GM12878 (cell line): ENCODE measurements at regions not wholly inside any gene's neighbourhood (a gene's known extent, or its start where the extent isn't known, plus 50 kb on each side); places are given as distances from the start of the nearest gene placed in this dataset.

ENCODE experiments used
- ATAC-seq: fragments of 200-7000 bp; cut with Tn5 transposase; 3 replicates; pipeline ENCODE4 v1.9.1; 2020; ENCODE audit warnings: mild to moderate bottlenecking, moderate library complexity
- BruUV-seq: library from RNA; stranded (reverse); fragments of 400-500 nt; replicated peaks from 2 replicates; lab custom pipeline; 2021; lab: Mats Ljungman, UMichigan
- CTCF ChIA-PET: fragments of 300-600 bp; sonication (Branson Sonifier 250); formaldehyde crosslinking; extraction: SDS; loops from one replicate; lab custom pipeline; 2021; ENCODE audit warnings: inconsistent platforms; lab: Yijun Ruan, JAX
- POLR2A ChIA-PET: fragments of 350-600 bp; formaldehyde crosslinking; extraction: SDS; loops from one replicate; lab custom pipeline; 2021; ENCODE audit warnings: inconsistent platforms; lab: Charles Lee
- RAD21 ChIA-PET: fragments of 300-600 bp; sonication (Branson Sonifier 250); formaldehyde crosslinking; loops from one replicate; lab custom pipeline; 2023; ENCODE audit warnings: antibody characterized with exemption; ENCODE audit not compliant: unreplicated experiment; lab: Charles Lee
- SMC1A ChIA-PET: fragments of 300-600 bp; sonication (Branson Sonifier 250); formaldehyde crosslinking; loops from one replicate; lab custom pipeline; 2023; ENCODE audit not compliant: unreplicated experiment, uncharacterized antibody; lab: Charles Lee
- DNase-seq: peaks from one replicate; pipeline ENCODE4 v3.0.0-alpha.2; 2011; ENCODE audit warnings: low read depth, low spot score
- FAIRE-seq: peaks from 3 replicates; lab custom pipeline; 2011; peaks lifted over from hg19 to GRCh38; lab: Jason Lieb, UNC
- H2AFZ ChIP-seq: 2 replicates; pipeline ENCODE4 v1.6.0; 2011; ENCODE audit warnings: low read depth, low read length, control low read depth; ENCODE audit not compliant: control insufficient read depth
- H3K27ac ChIP-seq: 2 replicates; pipeline ENCODE4 v1.5.1; 2011; ENCODE audit warnings: control low read depth; ENCODE audit not compliant: control insufficient read depth, insufficient read depth
- H3K27me3 ChIP-seq, 2 experiments: replicated peaks in 1 of 2; 2 replicates each; pipeline versions ENCODE4 v1.6.0 to v1.6.1; 2011; ENCODE audit warnings: low read length in 1 of 2; ENCODE audit not compliant: control insufficient read depth in 2 of 2, insufficient read depth in 2 of 2
- H3K36me3 ChIP-seq, 2 experiments: 2 replicates each; pipeline ENCODE4 v1.5.1; 2011; ENCODE audit warnings: low read length in 1 of 2; ENCODE audit not compliant: control insufficient read depth in 2 of 2, insufficient read depth in 2 of 2
- H3K4me1 ChIP-seq: 2 replicates; pipeline ENCODE4 v1.6.1; 2011; ENCODE audit warnings: mild to moderate bottlenecking, low read length, moderate library complexity, mixed read lengths; ENCODE audit not compliant: control insufficient read depth, insufficient read depth
- H3K4me2 ChIP-seq: 2 replicates; pipeline ENCODE4 v1.6.0; 2011; ENCODE audit warnings: control low read depth; ENCODE audit not compliant: control insufficient read depth, insufficient read depth
- H3K4me3 ChIP-seq: fragments of 200-600 bp; sonication (generic); 2 replicates; pipeline ENCODE4 v1.5.1; 2016
- H3K79me2 ChIP-seq: 2 replicates; pipeline ENCODE4 v1.6.0; 2011; ENCODE audit warnings: low read length; ENCODE audit not compliant: control insufficient read depth, insufficient read depth
- H3K9ac ChIP-seq: 2 replicates; pipeline ENCODE4 v1.8.0; 2011; ENCODE audit warnings: low read length, control low read depth, mixed read lengths; ENCODE audit not compliant: control insufficient read depth, insufficient read depth
- H3K9me3 ChIP-seq: replicated peaks from 3 replicates; pipeline ENCODE4 v1.5.1; 2011; ENCODE audit warnings: mild to moderate bottlenecking, low read length; ENCODE audit not compliant: control insufficient read depth, insufficient read depth
- H4K20me1 ChIP-seq: 2 replicates; pipeline ENCODE4 v1.6.0; 2011; ENCODE audit not compliant: control insufficient read depth, insufficient read depth
- CHD1 ChIP-seq: IDR thresholded peaks from 2 replicates; pipeline ENCODE4 v1.6.1; 2012; ENCODE audit warnings: low read depth, low read length, improper control_type of control experiment
- CTCF ChIP-seq, 3 experiments: IDR thresholded peaks in 2 of 3; conservative IDR thresholded peaks in 1 of 3; 2 replicates each; pipeline ENCODE4 v1.5.1; 2011; ENCODE audit warnings: low read depth in 3 of 3, low read length in 3 of 3, mild to moderate bottlenecking in 3 of 3, control low read depth in 2 of 3, moderate library complexity in 2 of 3, inconsistent platforms in 1 of 3, mixed read lengths in 1 of 3; ENCODE audit not compliant: control insufficient read depth in 2 of 3, insufficient read depth in 1 of 3; ENCODE audit errors: extremely low read depth in 1 of 3
- EGR1 ChIP-seq, 2 experiments: IDR thresholded peaks; 1 replicate in 1 of 2; 2 replicates in 1 of 2; pipeline ENCODE4 v1.6.1; 2011 to 2012; ENCODE audit warnings: low read depth in 2 of 2, low read length in 2 of 2, borderline replicate concordance in 1 of 2, mild to moderate bottlenecking in 1 of 2, moderate library complexity in 1 of 2
- HDGF ChIP-seq: fragments of 450-650 bp; IDR thresholded peaks from 2 replicates; pipeline ENCODE4 v1.6.1; 2016; ENCODE audit warnings: antibody characterized with exemption
- IKZF2 ChIP-seq, 2 experiments: fragments of 450-650 bp; IDR thresholded peaks; 2 replicates each; pipeline ENCODE4 v1.6.1; 2017; ENCODE audit warnings: mild to moderate bottlenecking in 2 of 2, moderate library complexity in 2 of 2
- IRF4 ChIP-seq: IDR thresholded peaks from 2 replicates; pipeline ENCODE4 v1.6.1; 2011; ENCODE audit warnings: low read depth, low read length
- POLR2AphosphoS2 ChIP-seq: IDR thresholded peaks from 2 replicates; pipeline ENCODE4 v1.6.1; 2011; ENCODE audit warnings: low read depth, mild to moderate bottlenecking, low read length, improper control_type of control experiment, moderate library complexity
- SUZ12 ChIP-seq: fragments of 200-600 bp; sonication (generic); IDR thresholded peaks from one replicate; pipeline ENCODE4 v1.6.1; 2018; ENCODE audit warnings: antibody characterized with exemption, mild to moderate bottlenecking; ENCODE audit not compliant: unreplicated experiment
- TCF7 ChIP-seq: IDR thresholded peaks from 2 replicates; pipeline ENCODE4 v1.6.1; 2014; ENCODE audit warnings: antibody characterized with exemption, borderline replicate concordance
- ZNF687 ChIP-seq: fragments of 450-650 bp; IDR thresholded peaks from 2 replicates; pipeline ENCODE4 v1.6.1; 2017; ENCODE audit warnings: mild to moderate bottlenecking, moderate library complexity
- WGBS: methylation state at CpG from one replicate; pipeline ENCODE4 v1.1.6; 2016; ENCODE audit warnings: low lambda C conversion rate; ENCODE audit not compliant: insufficient replicate concordance, insufficient coverage; ENCODE audit errors: missing lambda C conversion rate; 5-methylcytosine and 5-hydroxymethylcytosine counted together
- in situ Hi-C: fragments of 300-500 bp; cut with MboI; formaldehyde crosslinking; loops from 9 replicates; pipeline ENCODE4 v1.14.3; 2018; ENCODE audit warnings: mixed read lengths
- intact Hi-C: fragments of 100-400 bp; cut with micrococcal nuclease; formaldehyde crosslinking; loops from one replicate; pipeline ENCODE4 v1.14.2; 2022; ENCODE audit not compliant: unreplicated experiment
- TF ChIP-seq, protein P1 (sequence below): IDR thresholded peaks from 2 replicates; pipeline ENCODE4 v1.6.1; 2012; ENCODE audit warnings: low read depth, low read length, improper control_type of control experiment

DNA sequence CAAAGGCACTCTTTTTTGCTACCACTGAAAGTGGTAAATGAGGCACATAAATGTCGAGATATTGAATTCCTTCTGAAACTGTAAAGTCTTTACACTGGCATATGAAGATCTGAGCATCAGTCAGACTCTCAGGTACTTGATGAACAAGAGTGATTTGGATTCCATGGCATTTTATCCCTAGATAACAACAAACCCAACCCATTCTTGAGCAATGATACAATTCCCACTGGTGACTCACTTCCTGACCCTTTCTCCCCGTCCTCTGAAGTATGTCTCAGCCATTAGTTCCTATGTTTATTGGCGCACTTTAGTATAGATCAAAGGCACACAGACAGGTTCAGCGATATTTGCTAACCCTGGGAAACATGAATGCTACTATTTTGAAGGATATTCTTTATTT, 147.0 kb upstream of the RBFOX1 start (continued):
- TF ChIP-seq ZNF687 (no peak), IKZF2 (IDR thresholded peaks at IDR 0.05) (no peak), SUZ12 (no peak), EGR1 (IDR thresholded peaks at IDR 0.05; ENCODE audit: borderline replicate concordance in 1 of 2, low read depth in 2 of 2, low read length in 2 of 2) (no peak), IRF4 (no peak)

DNA sequence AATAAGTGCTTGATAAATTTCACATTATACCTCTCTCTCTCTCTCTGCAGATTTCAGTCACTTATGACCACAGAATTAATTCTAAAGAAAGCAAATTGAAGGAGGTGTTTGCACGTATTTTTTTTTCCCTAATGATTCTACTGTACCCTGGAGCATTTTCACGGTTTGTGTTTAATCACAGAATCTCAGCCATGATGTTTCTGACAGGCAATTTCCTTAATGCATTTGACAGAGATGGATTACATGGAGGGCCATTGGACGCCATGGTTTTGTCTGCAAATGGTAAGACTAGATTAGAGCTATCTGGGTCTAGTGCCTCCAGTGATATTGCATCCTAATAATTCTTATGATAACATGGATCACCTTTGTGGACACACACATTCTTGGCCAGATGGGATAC, 147.5 kb upstream of the RBFOX1 start:
- H3K27me3 ChIP-seq, result no peaks in the 10 kb centered on the region
- ChIA-PET RAD21 (no interaction called here), CTCF (no interaction called here), SMC1A (no interaction called here), POLR2A (no interaction called here)
- H3K4me3 ChIP-seq, result no peak overlapping the region
- ATAC-seq, result no peak
- H3K4me2 ChIP-seq, result no peak overlapping the region
- no peak for FAIRE-seq
- no peak overlapping the region for H3K27ac ChIP-seq
- TF ChIP-seq POLR2AphosphoS2 (no peak), TCF7 (no peak), HDGF (no peak), CHD1 (no peak), CTCF (IDR thresholded peaks at IDR 0.05 in 2 of 3, conservative IDR thresholded peaks at IDR 0.05 in 1 of 3; ENCODE audit: control insufficient read depth in 2 of 3, extremely low read depth in 1 of 3, insufficient read depth in 1 of 3, low read depth in 3 of 3, low read length in 3 of 3) (no peak)
- TF ChIP-seq, protein P1, sequence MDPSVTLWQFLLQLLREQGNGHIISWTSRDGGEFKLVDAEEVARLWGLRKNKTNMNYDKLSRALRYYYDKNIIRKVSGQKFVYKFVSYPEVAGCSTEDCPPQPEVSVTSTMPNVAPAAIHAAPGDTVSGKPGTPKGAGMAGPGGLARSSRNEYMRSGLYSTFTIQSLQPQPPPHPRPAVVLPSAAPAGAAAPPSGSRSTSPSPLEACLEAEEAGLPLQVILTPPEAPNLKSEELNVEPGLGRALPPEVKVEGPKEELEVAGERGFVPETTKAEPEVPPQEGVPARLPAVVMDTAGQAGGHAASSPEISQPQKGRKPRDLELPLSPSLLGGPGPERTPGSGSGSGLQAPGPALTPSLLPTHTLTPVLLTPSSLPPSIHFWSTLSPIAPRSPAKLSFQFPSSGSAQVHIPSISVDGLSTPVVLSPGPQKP, result no peak
- no peak for DNase-seq
- H3K79me2 ChIP-seq, result no peaks in the 10 kb centered on the region
- no peaks in the 10 kb centered on the region for H4K20me1 ChIP-seq
- no peaks in the 10 kb centered on the region; the same call in 2 of the 3 replicates for H3K9me3 ChIP-seq
- H2AFZ ChIP-seq, result no peak overlapping the region
- intact Hi-C loops, result no loop called here
- H3K9ac ChIP-seq, result no peak overlapping the region
- no TSS peak for BruUV-seq
- H3K4me1 ChIP-seq, result no peaks in the 10 kb centered on the region
- H3K36me3 ChIP-seq, result no peaks in the 10 kb centered on the region
- in situ Hi-C loops, result no loop called here
- 10% methylated on average over 3 of the region's 3 CpGs for WGBS
